PC-3 (cell line): ENCODE measurements at regions not wholly inside any gene's neighbourhood (a gene's known extent, or its start where the extent isn't known, plus 50 kb on each side); places are given as distances from the start of the nearest gene placed in this dataset.

ENCODE experiments used
- ATAC-seq: fragments of 200-7000 bp; cut with Tn5 transposase; 2 replicates; pipeline ENCODE4 v1.9.1; 2020; ENCODE audit warnings: mild to moderate bottlenecking, moderate library complexity
- BruUV-seq: library from RNA; stranded (reverse); fragments of 400-500 nt; replicated peaks from 2 replicates; lab custom pipeline; 2021; lab: Mats Ljungman, UMichigan
- CTCF ChIA-PET: fragments of 300-600 bp; sonication (Branson Sonifier 250); formaldehyde crosslinking; loops from one replicate; lab custom pipeline; 2022; ENCODE audit warnings: antibody characterized with exemption; lab: Charles Lee
- POLR2A ChIA-PET: fragments of 300-600 bp; sonication (Branson Sonifier 250); formaldehyde crosslinking; loops from one replicate; lab custom pipeline; 2022; ENCODE audit warnings: antibody characterized with exemption; ENCODE audit not compliant: unreplicated experiment; lab: Charles Lee
- DNase-seq: peaks from one replicate; pipeline ENCODE4 v3.0.0-alpha.2; 2015
- H2AFZ ChIP-seq: fragments of 300-600 bp; sonication (generic); 2 replicates; pipeline ENCODE4 v1.6.0; 2016; ENCODE audit warnings: antibody characterized with exemption, low read length
- H3F3A ChIP-seq: fragments of 300-600 bp; sonication (generic); one replicate; pipeline ENCODE4 v1.6.0; 2017; ENCODE audit warnings: antibody characterized with exemption, low read length, control low read depth, mild to moderate bottlenecking; ENCODE audit not compliant: unreplicated experiment
- H3K27ac ChIP-seq: fragments of 300-600 bp; sonication (generic); 2 replicates; pipeline ENCODE4 v1.5.1; 2016; ENCODE audit warnings: mild to moderate bottlenecking, low read length
- H3K27me3 ChIP-seq: fragments of 300-600 bp; sonication (generic); 2 replicates; pipeline ENCODE4 v1.6.1; 2016; ENCODE audit warnings: low read length, mixed read lengths
- H3K36me3 ChIP-seq: fragments of 300-600 bp; sonication (generic); 2 replicates; pipeline ENCODE4 v1.6.1; 2016; ENCODE audit warnings: low read depth, mixed run types, low read length, mixed read lengths
- H3K4me1 ChIP-seq: fragments of 300-600 bp; sonication (generic); 2 replicates; pipeline ENCODE4 v1.5.1; 2016; ENCODE audit warnings: low read length; ENCODE audit not compliant: insufficient read depth
- H3K4me2 ChIP-seq: fragments of 300-600 bp; sonication (generic); 2 replicates; pipeline ENCODE4 v1.6.0; 2016; ENCODE audit warnings: low read length
- H3K4me3 ChIP-seq: fragments of 300-600 bp; sonication (generic); 2 replicates; pipeline ENCODE4 v1.5.1; 2016; ENCODE audit warnings: mild to moderate bottlenecking, low read length, mixed read lengths
- H3K79me2 ChIP-seq: fragments of 300-600 bp; sonication (generic); 2 replicates; pipeline ENCODE4 v1.6.1; 2017; ENCODE audit warnings: low read length, mixed read lengths
- H3K9ac ChIP-seq: fragments of 300-600 bp; sonication (generic); 2 replicates; pipeline ENCODE4 v1.6.0; 2016; ENCODE audit warnings: mild to moderate bottlenecking, low read length
- H3K9me2 ChIP-seq: fragments of 300-600 bp; sonication (generic); replicated peaks from 2 replicates; pipeline ENCODE4 v1.6.1; 2016; ENCODE audit warnings: mixed run types, low read length, mixed read lengths
- H3K9me3 ChIP-seq: fragments of 300-600 bp; sonication (generic); 2 replicates; pipeline ENCODE4 v1.6.1; 2016; ENCODE audit warnings: low read length, mixed read lengths
- H4K20me1 ChIP-seq: fragments of 300-600 bp; sonication (generic); 2 replicates; pipeline ENCODE4 v1.6.1; 2016; ENCODE audit warnings: low read length, mixed read lengths
- CTCF ChIP-seq: fragments of 300-600 bp; sonication (generic); conservative IDR thresholded peaks from 2 replicates; pipeline ENCODE4 v1.5.1; 2017; ENCODE audit warnings: antibody characterized with exemption, low read depth, mild to moderate bottlenecking, low read length
- EZH2 ChIP-seq: fragments of 300-600 bp; sonication (generic); IDR thresholded peaks from one replicate; pipeline ENCODE4 v1.6.1; 2017; ENCODE audit warnings: antibody characterized with exemption, mild to moderate bottlenecking, low read length; ENCODE audit not compliant: unreplicated experiment
- EZH2phosphoT487 ChIP-seq: fragments of 300-600 bp; sonication (generic); IDR thresholded peaks from 2 replicates; pipeline ENCODE4 v1.6.1; 2018; ENCODE audit warnings: mild to moderate bottlenecking, antibody characterized with exemption, low read length, borderline replicate concordance
- intact Hi-C: fragments of 100-400 bp; cut with micrococcal nuclease; formaldehyde crosslinking; loops from 2 replicates; pipeline ENCODE4 v1.9.0; 2023

- no peaks in the 10 kb centered on the region for H3K79me2 ChIP-seq
- no peak for TF ChIP-seq EZH2phosphoT487
- no peak for TF ChIP-seq CTCF
- no peak for TF ChIP-seq EZH2
- H3K4me3 ChIP-seq: no peak overlapping the region
- no peak overlapping the region for H3K9ac ChIP-seq
- H3K27me3 ChIP-seq: no peaks in the 10 kb centered on the region
- peaks cover 9% of the 10 kb centered on the region for H3K4me1 ChIP-seq
- no peak overlapping the region for H3K4me2 ChIP-seq
- no peaks in the 10 kb centered on the region for H3K9me3 ChIP-seq
- ATAC-seq (no peak), DNase-seq (no peak)
- no TSS peak for BruUV-seq
- H4K20me1 ChIP-seq: no peaks in the 10 kb centered on the region
- no peaks in the 10 kb centered on the region for H3K36me3 ChIP-seq
- H3K27ac ChIP-seq: no peak overlapping the region
- no peaks in the 10 kb centered on the region for H3K9me2 ChIP-seq
- intact Hi-C loops: no loop called here
- ChIA-PET CTCF (no interaction called here), POLR2A (no interaction called here)
- H2AFZ ChIP-seq: no peak overlapping the region
- peaks cover 4% of the 10 kb centered on the region for H3F3A ChIP-seq
Measured at GRCh38 chr10:29146311-29147100, 142.4 kb upstream of the LYZL1 start.

- Histone ChIP-seq H3K4me2 (no peak overlapping the region), H2AFZ (no peak overlapping the region), H3K9me2 (no peaks in the 10 kb centered on the region), H3F3A (no peaks in the 10 kb centered on the region), H3K36me3 (no peaks in the 10 kb centered on the region), H3K4me3 (no peak overlapping the region), H3K27me3 (no peaks in the 10 kb centered on the region), H3K79me2 (no peaks in the 10 kb centered on the region), H4K20me1 (no peaks in the 10 kb centered on the region), H3K9ac (no peak overlapping the region), H3K9me3 (no peaks in the 10 kb centered on the region), H3K27ac (no peak overlapping the region), H3K4me1 (no peaks in the 10 kb centered on the region; the same call in 1 of the 2 replicates)
- no peak for TF ChIP-seq EZH2
- TF ChIP-seq CTCF: no peak
- TF ChIP-seq EZH2phosphoT487: no peak
- DNase-seq (no peak), ATAC-seq (no peak)
- CTCF ChIA-PET: no interaction called here
- no TSS peak for BruUV-seq
- POLR2A ChIA-PET: no interaction called here
- intact Hi-C loops: no loop called here
Measured at GRCh38 chr10:29150010-29150409, 138.9 kb upstream of the LYZL1 start.

GRCh38 chr10:29151005-29151404 lies 137.9 kb upstream of the LYZL1 start:
- Histone ChIP-seq H3K4me3 (no peak overlapping the region), H3K27ac (no peak overlapping the region), H3F3A (no peaks in the 10 kb centered on the region), H3K36me3 (no peaks in the 10 kb centered on the region), H3K27me3 (no peaks in the 10 kb centered on the region), H2AFZ (no peak overlapping the region), H3K9ac (no peak overlapping the region), H3K9me3 (no peaks in the 10 kb centered on the region), H3K9me2 (no peaks in the 10 kb centered on the region), H3K79me2 (no peaks in the 10 kb centered on the region), H3K4me2 (no peak overlapping the region), H4K20me1 (no peaks in the 10 kb centered on the region), H3K4me1 (no peaks in the 10 kb centered on the region; the same call in 1 of the 2 replicates)
- ATAC-seq: no peak
- ChIA-PET POLR2A (no interaction called here), CTCF (no interaction called here)
- intact Hi-C loops: no loop called here
- TF ChIP-seq EZH2 (no peak), CTCF (no peak), EZH2phosphoT487 (no peak)
- DNase-seq: no peak
- BruUV-seq: no TSS peak
